Islet precursor cell (in vitro differentiated cells): ENCODE measurements at regions not wholly inside any gene's neighbourhood (a gene's known extent, or its start where the extent isn't known, plus 50 kb on each side); places are given as distances from the start of the nearest gene placed in this dataset.

ENCODE experiments used
- DNase-seq: peaks from one replicate; pipeline ENCODE4 v3.0.0-alpha.2; 2018

- DNase-seq: no peak
Observed at GRCh38 chr17:77366206-77366557, 225.4 kb downstream of the SEC14L1 start.

GRCh38 chr17:77366558-77367245 is 225.9 kb downstream of the SEC14L1 start:
- peak; percentile 55 for DNase-seq

GRCh38 chr17:77369544-77369971 is 228.8 kb downstream of the SEC14L1 start:
- no peak for DNase-seq

GRCh38 chr17:77370586-77370985 is 229.8 kb downstream of the SEC14L1 start:
- DNase-seq: no peak

- DNase-seq: no peak
Observed at GRCh38 chr17:77371117-77371887, 230.5 kb downstream of the SEC14L1 start.

GRCh38 chr17:77371888-77372443 is 231.2 kb downstream of the SEC14L1 start:
- DNase-seq: no peak

- DNase-seq: peak; percentile 98
Observed at GRCh38 chr17:77372444-77373298, 231.9 kb downstream of the SEC14L1 start.

GRCh38 chr17:77373299-77374169 is 232.8 kb downstream of the SEC14L1 start:
- peak; percentile 83 for DNase-seq

- DNase-seq: peak; percentile 99
Observed at GRCh38 chr17:77374170-77374936, 233.6 kb downstream of the SEC14L1 start.

- DNase-seq: peak; percentile 80
Observed at GRCh38 chr17:77375108-77375916, 234.5 kb downstream of the SEC14L1 start.

GRCh38 chr17:77375917-77376651 is 235.3 kb downstream of the SEC14L1 start:
- peak; percentile 89 for DNase-seq

- no peak for DNase-seq
Observed at GRCh38 chr17:77376795-77377709, 236.3 kb downstream of the SEC14L1 start.

GRCh38 chr17:77377710-77378235 is 237.0 kb downstream of the SEC14L1 start:
- DNase-seq: no peak

GRCh38 chr17:77378318-77379064 is 237.7 kb downstream of the SEC14L1 start:
- no peak for DNase-seq

GRCh38 chr17:77379065-77379428 is 238.3 kb downstream of the SEC14L1 start:
- no peak for DNase-seq

- DNase-seq: no peak
Observed at GRCh38 chr17:77379832-77380231, 239.1 kb downstream of the SEC14L1 start.

- no peak for DNase-seq
Observed at GRCh38 chr17:77380395-77381184, 239.8 kb downstream of the SEC14L1 start.
